EH (cell line): ENCODE measurements at regions not wholly inside any gene's neighbourhood (a gene's known extent, or its start where the extent isn't known, plus 50 kb on each side); places are given as distances from the start of the nearest gene placed in this dataset.

Experiments
- DNase-seq: peaks from one replicate; pipeline ENCODE4 v3.0.0-alpha.2; 2015; ENCODE audit warnings: low read depth

DNA sequence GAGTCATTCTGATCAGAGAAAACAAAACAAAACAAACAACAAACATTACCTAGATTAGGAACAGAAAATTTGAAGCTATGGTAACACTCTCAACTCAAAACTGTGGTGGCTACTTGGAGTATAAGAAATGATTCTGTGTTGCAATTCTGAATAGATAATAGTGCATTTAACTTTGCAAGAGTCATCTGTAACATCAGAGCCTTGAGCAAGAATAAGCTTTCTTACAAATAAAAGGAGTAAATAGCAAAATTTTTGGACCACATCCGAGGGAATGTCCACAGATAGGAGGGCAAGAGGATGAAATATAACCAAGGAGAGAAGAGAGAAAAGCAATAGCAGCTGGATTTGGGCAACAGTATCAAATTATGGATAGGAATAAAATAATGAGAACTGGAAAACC is 1090.6 kb downstream of the SLC6A15 start:
- no peak for DNase-seq

DNA sequence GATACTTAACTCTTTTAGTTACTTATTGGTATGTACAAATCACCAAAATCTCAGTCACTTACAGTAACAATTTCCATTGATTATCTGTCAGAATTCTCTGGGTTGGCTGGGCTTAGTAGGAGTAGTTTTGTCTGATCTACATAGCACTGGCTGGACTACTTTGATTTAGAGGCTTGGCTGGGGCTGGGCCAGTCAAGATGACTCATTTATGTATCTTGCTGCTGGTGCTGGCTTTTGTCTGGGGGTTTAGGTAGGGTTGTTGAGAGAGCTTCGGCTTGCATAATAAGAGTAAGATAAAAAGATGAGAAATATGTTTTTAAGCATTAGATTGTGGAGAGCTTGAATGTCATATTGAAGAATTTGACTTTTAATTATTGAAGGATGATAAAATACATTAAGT is 1093.7 kb downstream of the SLC6A15 start:
- peak; percentile 47 for DNase-seq

DNA sequence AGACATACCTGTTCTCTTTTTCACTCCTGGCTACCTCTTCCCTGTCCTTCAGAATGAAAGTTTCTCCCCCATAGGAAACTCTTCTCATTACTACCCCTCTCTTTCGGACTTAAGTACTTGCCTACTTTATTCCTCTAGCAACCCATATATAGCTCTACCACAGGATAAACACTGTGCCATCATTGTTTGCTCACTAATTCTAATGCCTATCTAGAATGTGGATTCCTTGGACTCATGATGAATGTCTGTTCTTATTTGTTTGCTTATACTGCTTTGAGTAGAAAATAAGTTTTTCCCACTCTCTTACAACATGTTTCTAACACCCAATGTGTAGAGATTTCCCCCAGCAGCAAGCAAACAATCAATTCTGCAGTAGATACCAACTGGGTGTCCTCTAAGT is 1094.9 kb downstream of the SLC6A15 start:
- DNase-seq: no peak

DNA sequence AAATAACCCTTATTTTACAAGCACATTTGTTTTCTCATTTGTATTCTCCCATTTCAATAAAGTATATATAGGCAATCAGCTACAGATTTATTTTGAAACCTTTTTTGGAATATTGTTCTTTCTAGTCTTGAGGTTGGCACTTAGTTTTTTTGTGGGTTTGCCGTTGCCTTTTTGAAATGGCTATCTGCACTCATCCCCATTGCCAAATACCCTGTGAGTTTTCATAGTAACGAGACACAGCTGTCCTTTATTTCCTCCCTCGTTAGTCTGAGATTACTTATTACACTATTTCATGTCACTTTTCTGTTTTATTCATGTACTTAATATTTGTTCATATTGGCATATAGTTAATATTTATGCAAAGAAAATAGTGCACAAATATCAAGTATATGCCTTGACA is 1104.0 kb downstream of the SLC6A15 start:
- DNase-seq: no peak

DNA sequence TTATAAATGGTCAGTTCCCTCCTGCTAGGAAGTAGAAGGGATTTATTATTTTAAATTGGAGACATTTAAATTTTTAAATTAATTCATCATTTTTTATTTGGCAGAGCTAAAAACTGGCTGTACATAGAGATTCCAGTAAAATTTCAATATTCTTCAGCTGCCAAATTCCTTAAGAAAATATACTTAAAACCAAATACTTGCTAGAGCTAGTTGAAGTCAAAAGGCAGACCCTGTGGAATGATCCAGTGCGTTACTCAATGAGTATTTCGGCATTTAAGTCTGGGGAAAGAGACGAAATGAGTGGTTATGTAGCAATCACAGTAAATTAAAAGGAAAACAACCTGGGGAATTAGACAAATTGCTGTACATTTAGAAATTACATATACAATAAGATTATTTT is 1104.7 kb downstream of the SLC6A15 start:
- no peak for DNase-seq

DNA sequence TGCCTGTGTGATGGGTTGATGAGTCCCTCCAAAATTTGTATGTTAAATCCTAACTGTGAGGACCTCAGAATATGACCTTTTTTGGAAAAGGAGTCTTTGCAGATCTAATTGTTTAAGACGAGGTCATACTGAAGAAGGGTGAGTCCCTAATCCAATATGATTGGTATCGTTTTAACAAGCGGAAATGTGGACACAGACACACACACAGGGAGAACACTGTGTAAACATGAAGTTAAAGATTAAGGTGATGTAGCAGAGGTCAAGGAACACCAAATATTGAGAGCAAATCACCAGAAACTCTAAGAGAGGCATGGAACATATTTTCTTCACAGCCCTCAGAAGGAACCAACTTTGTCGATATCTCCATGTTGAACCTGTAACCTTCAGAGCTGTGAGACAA is 1106.7 kb downstream of the SLC6A15 start:
- DNase-seq: no peak

DNA sequence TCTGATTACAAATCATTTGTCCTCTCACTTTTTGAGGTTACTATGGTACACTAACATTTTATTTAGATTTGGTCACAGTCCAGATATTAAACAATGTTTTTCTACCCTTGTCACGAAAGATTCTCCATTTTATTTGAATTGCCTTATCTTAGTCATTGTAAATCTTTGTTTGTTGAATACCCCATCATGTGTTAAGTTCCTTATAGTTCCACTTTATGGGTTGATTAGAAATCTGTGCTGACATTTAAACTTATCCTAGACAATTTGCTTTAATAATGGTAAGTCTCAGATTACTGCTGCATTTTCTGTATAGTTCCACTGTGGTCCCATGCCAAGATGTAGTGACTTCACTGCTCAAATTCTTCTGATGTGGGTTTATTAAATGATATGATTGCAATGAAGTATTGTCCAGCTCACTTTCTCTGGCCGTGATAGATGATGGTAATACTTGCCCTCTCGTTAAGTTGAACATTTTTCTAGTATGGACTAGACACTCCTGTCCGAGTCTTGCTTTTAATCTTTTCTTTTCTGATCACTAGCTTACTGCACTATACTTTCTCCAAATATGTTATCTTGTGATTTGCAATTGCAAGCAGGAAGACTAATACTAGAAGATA is 1107.3 kb downstream of the SLC6A15 start:
- DNase-seq: no peak

DNA sequence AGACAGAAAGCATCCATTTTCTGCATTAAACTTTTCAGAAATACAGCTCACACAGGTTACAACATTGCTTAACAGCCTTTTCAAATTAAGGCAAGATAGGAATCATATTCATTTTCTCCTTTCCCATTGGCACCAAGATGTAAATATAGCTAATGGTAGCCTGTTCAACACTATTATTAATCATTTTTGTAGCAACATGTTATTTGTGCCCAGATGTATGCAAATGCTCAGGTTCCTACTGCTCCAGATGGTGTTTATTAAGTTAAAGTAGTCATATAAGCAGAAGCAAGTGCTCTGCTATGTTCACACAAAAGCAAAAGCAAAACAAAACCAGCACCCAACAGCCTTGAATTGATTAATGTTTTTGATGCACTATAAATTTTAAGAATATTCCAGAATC is 1110.6 kb downstream of the SLC6A15 start:
- no peak for DNase-seq

DNA sequence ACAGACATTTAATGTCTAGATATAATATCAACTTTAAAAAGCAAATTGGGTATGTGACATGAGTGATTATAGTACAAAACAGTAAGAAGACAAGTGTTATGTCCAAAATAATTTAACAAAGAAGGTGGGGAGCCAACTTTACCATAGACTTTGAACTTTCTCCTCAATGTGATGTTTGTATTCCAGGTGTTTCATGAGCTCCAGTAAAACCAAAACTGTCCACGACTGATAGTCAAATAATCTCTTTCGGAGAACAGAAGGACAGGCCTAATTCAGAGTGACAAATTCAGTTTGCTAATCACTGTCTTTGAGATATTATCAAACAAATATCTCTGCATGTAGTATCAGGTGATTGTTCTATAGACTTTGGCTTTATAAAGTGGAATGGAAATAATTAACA is 1112.6 kb downstream of the SLC6A15 start:
- DNase-seq: no peak

DNA sequence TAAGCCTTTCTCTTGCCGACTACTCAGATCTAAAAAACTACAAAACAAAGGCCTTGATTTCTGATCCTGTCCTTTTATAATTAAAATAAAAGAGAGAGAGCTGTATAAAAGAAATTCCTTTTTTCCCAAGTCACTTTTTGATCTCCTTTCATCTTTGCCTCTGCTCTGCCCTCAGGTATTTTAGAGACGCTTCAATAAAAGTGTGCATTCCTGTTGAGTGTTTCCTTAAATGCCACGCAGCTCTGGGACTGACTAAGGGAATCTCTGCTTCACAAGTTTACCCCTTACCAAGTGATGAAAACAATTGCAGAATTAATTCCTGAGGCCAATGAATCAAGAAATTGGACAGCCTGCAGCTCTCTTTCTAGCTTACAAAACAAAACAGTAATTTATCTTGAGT is 1109.8 kb downstream of the TMTC2 start:
- DNase-seq: no peak

DNA sequence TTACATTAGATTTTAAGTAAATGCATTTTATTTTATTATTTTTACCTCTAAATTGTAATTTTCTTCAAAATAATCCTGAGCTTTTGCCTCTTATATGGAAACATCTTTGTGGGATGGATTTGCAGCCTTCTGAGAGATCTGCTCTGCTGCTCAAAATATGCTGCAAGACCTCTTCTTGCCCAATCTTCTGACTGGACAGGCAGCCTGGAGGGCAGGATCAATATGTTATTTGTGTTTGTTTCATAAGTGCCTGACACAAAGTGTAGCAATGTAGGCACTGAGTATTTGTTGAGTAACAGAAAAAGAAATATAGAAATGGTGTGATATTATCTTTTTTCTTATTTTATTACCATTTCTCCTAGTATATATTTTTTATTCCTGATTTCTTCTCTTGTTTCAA is 1106.9 kb downstream of the TMTC2 start:
- no peak for DNase-seq

DNA sequence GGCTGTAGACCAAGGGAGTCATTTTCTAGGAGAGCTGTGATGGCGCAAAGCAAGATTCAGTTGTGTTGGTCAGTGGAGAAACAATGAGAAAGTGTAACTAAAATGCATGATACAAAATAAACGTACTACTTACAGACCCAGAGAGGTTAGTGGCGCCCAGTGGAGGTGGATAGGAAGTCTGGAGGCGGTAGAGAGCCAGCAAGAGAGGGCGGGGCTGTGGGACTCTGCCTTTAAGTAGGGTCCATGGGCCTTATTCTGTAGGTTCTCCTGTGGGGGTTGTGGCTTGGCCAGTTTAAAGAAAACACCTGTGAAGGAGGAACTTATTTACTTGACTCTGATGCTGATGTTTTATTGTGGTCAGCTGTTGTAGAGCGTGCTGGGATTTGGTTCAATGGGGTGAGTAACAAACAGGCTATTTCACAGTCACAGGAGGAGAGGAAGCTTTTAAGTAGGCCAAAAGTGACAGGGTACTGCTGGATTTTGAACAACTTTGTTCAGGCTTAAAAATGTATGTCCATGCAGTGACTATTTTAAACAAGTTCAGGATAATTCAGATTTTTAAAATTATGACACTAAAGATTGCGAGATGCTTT is 1097.7 kb downstream of the TMTC2 start:
- DNase-seq: no peak

DNA sequence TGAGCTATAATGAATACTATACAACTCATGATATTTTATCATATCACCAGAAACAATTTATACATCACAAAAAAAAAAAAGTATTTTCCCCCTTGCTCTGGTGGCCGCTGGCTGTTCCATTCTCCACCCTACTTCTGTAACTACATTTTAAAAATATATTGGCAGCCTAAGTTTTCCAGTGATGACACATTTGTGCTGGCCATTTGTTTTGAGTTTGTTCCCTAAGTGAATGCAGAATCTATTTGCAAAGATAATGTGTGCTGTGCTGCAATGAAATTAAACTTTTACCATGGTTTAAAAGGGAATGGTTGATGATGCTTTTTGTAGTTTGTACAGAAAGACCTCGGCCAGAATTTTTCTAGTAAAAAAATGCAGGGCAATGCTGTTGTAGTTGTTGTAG is 1092.8 kb downstream of the TMTC2 start:
- no peak for DNase-seq

DNA sequence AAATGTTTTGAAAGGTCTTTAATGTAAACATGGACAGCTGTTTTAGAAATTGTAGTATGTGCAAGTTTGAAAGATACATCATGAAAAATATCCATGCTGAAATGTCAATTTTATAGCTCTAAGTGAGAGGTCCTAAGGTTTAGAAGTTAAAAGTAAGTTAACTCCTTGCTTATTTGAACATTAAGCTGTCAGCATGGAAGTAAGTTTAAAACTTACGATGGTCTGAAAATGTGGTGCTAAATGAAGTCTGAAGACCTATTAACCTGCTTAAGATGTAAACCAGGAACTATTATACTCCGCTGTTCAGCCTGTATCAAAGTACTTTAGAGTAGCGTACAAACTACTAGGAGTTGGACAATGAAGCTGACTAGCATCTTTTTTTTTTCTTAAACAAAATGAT is 1082.4 kb downstream of the TMTC2 start:
- no peak for DNase-seq

DNA sequence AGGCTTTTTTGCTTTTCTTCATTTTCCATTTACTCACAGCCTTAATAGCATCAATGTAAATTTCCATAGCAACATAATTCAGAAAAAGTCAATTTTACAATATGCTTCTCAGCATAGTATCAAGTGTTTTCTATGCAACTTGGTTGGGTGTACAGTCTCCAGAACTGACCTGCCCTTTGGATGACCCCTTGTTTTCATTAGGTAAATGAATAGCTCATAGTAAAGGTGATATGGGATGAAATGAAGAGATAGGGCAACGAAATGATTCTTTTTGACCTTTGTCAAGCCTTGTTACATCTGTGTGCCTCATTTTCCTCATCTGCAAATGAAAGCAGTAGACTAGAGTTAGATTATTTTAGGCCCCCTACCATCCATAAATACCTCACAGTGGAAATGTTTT is 1081.0 kb downstream of the TMTC2 start:
- DNase-seq: no peak

DNA sequence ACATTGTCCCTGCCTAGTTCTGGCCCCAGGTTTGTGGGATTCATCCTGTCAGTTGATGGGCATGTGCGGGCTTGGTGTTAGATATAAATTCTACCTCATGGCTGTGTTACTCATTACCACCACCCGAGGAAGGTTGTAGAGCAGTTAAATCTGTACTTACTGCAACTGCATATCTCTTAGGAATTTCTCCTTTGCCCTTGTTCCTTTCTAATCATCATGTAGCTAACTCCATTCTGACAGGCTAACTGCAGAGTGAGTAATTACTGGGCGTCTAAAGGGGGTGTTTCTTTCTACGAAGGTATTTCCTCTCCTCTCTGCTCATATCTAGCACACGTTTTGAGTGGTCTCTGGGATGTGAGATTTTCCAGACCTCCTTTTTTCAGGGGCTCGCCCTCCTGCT is 1076.7 kb downstream of the TMTC2 start:
- no peak for DNase-seq

DNA sequence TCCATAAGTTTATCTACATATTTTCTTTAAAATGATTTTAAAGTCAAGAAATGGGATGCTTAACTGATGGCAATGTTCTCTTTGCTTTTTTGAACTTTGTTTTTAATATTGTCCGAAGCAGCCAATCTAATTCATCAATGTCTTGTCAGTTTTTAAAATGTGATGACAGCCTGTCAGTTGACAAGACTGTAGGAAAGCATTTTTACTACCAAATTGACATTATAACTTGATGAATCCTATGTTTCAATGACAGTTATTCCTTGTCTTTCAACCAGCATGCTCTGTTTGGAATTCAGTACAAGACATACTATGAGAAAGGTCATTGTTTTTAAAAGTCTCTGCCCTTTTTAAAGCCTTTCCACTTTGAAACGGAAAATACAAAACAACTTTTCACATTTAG is 1073.2 kb downstream of the TMTC2 start:
- DNase-seq: no peak

DNA sequence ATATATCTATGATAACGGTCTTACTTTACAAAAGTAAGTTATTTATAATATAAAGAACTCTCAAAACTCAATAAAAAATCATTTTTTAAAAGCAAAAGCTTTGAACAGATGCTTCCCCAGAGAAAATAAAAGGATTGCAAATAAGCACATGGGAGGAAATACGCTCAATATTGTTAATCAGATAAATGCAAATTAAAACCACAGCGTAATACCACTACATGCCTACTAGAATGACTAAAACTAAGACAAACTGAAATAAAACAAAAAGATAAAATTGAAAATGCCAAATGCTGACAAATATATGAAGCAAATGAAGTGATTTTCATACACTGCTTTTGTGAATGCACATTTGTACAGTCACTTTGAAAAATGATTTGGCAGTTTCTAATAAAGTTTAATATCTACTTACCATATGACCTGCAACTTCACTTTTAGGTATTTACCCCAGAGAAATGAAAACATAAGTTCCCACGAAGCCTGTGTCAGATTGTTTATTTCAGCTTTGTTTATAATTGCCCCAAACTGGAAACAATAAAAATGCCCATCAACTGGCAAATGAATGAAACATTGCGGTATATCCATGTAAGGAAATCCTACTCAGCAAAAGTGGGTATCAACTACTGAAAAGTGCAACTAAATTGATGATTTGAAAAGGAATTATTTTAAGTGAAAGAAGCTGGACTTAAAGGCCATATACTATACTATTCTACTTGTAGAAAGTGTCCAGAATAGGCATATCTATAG is 1072.4 kb downstream of the TMTC2 start:
- no peak for DNase-seq

DNA sequence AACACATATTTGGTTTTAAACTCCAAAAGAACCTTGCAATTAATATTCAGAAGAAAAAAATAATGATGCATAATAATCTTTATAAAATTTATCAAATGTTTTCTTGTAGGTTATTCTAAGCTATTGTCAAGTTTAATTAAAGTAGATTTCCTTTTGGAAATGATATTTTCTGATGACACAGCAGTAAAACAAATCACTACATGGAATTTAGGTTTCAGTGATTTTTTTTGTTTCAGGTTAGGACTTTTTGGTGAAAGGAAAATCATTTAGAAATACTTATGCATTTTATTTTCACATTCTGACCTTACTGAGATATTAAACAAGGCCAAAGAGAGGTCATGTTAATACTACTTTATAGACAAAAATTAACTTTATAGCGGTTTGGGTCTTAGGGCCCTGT is 1067.2 kb downstream of the TMTC2 start:
- DNase-seq: no peak

DNA sequence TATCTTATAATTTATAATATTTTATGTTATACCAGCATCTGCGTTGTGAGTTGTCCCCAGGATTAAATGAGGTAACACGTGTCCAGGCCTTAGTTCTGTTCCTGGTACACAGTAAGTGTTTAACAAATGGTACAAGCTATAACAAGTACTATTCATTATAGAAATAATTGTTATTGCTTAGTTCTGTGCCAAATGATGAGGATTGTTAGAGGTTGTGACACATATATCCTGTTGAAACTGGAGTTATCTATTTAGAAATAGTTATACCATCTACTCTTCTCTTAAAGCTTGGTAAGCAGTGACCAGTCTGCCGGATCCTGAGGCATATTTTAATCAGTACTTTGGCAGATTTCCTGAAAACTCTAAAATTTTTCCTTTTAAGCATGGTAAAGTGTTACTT is 1066.5 kb downstream of the TMTC2 start:
- DNase-seq: no peak

DNA sequence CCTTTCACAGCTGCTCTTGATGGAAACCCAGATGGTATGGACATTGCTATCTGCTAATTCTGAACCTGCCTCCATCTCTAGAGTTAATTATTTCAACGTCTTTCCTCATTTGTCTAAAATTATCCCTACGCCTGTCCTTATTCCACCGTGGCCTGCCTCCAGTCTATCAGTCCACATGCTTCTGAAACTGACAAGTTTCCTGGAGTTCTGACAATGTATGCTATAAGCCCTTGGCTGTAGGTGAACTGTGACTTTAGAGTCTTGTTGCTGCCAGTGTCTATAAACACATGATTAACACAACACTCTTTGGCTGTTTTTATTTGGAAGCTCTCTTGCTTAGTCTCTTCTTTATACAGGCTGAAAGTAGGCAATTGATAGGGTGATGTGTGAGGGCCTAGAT is 1052.9 kb downstream of the TMTC2 start:
- DNase-seq: no peak

DNA sequence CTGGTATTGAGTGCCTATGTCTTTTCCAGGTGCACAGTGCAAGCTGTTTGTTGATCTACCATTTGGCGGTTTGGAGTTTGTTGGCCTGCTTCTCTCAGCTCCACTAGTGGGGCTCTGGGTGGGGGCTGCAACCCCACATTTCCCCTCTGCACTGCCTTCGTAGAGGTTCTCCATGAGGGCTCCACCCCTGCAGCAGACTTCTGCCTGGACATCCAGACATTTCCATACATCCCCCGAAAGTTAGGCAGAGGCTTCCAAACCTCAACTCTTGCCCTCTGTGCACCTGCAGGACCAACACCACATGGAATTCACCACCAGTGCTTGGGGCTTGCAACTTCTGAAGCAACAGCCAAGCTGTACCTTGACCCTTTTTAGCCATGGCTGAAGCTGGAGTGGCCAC is 1024.1 kb downstream of the TMTC2 start:
- no peak for DNase-seq

DNA sequence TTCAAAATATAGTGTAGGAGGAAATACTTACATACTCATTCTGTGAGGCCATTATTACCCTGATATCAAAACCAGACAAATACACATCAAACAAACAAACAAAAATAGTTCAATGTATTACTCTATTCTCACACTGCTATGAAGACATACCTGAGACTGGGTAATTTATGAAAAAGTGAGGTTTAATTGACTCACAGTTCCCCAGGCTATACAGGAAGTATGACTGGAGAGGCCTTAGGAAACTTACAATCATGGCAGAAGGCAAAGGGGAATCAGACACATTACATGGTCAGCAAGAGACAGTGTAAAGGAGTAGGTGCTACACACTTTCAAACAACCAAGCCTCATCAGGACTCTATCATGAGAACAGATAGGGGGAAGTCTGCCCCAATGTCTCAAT is 1023.2 kb downstream of the TMTC2 start:
- DNase-seq: no peak

DNA sequence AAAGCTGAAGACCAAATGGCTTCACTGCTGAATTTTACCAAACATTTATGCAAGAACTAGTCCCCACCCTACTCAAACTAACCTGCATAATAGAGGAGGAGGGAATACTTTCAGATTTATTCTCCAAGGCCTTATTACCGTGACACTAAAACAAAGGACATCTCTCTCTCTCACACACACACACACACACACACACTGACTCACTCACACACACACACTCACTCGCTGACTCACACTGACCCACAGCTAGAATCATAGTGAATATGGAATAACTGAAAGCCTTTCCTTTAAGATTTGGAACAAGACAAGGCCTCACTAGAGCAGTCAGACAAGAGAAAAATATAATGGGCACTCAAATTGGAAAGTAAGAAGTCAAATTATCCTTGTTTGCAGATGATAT is 1014.1 kb downstream of the TMTC2 start:
- no peak for DNase-seq
